Fibroblast of pulmonary artery (primary cell): ENCODE measurements at regions not wholly inside any gene's neighbourhood (a gene's known extent, or its start where the extent isn't known, plus 50 kb on each side); places are given as distances from the start of the nearest gene placed in this dataset.

Experiments
- DNase-seq: peaks from one replicate; pipeline ENCODE4 v3.0.0-alpha.2; 2010; ENCODE audit warnings: low read depth
- H3K4me3 ChIP-seq: replicated peaks from 2 replicates; pipeline ENCODE4 v1.5.1; 2011; ENCODE audit warnings: low read depth, mild to moderate bottlenecking, control low read depth, low read length, moderate library complexity
- CTCF ChIP-seq: IDR thresholded peaks from 2 replicates; pipeline ENCODE4 v1.5.1; 2011; ENCODE audit warnings: mild to moderate bottlenecking, control low read depth, low read length, inconsistent platforms; ENCODE audit errors: missing control alignments

GRCh38 chr6:50147371-50147770 lies 97.6 kb upstream of the DEFB112 start:
- no peak for TF ChIP-seq CTCF
- no peak overlapping the region for H3K4me3 ChIP-seq
- no peak for DNase-seq

GRCh38 chr6:50180646-50181045 lies 130.9 kb upstream of the DEFB112 start:
- DNase-seq, result no peak
- TF ChIP-seq CTCF, result no peak
- H3K4me3 ChIP-seq, result no peak overlapping the region

- no peak for TF ChIP-seq CTCF
- no peak for DNase-seq
- no peak overlapping the region for H3K4me3 ChIP-seq
Measured at GRCh38 chr6:50185006-50185405, 135.3 kb upstream of the DEFB112 start.

GRCh38 chr6:50187351-50187921 lies 137.7 kb upstream of the DEFB112 start:
- H3K4me3 ChIP-seq, result no peak overlapping the region
- no peak for DNase-seq
- TF ChIP-seq CTCF, result no peak

GRCh38 chr6:50198245-50198644 lies 148.5 kb upstream of the DEFB112 start:
- TF ChIP-seq CTCF, result no peak
- no peak for DNase-seq
- H3K4me3 ChIP-seq, result no peak overlapping the region

- H3K4me3 ChIP-seq, result no peak overlapping the region
- DNase-seq, result no peak
- no peak for TF ChIP-seq CTCF
Measured at GRCh38 chr6:50202766-50203165, 153.0 kb upstream of the DEFB112 start.

GRCh38 chr6:50211582-50211981 lies 161.9 kb upstream of the DEFB112 start:
- no peak for DNase-seq
- H3K4me3 ChIP-seq, result no peak overlapping the region
- TF ChIP-seq CTCF, result no peak
